HCT116 (cell line): ENCODE measurements at regions not wholly inside any gene's neighbourhood (a gene's known extent, or its start where the extent isn't known, plus 50 kb on each side); places are given as distances from the start of the nearest gene placed in this dataset.

Experiments
- ATAC-seq: fragments of 200-7000 bp; cut with Tn5 transposase; 2 replicates; pipeline ENCODE4 v1.9.1; 2020; ENCODE audit warnings: mild to moderate bottlenecking, moderate library complexity
- BruUV-seq: library from RNA; stranded (reverse); fragments of 400-500 nt; replicated peaks from 2 replicates; lab custom pipeline; 2021; lab: Mats Ljungman, UMichigan
- CTCF ChIA-PET: fragments of 300-600 bp; sonication (Branson Sonifier 250); formaldehyde crosslinking; loops from one replicate; lab custom pipeline; 2021; ENCODE audit warnings: antibody characterized with exemption; lab: Charles Lee
- POLR2A ChIA-PET: fragments of 300-600, 350-600 bp; sonication (Branson Sonifier 250); formaldehyde crosslinking; loops from one replicate; lab custom pipeline; 2021; ENCODE audit warnings: antibody characterized with exemption; lab: Charles Lee
- RAD21 ChIA-PET, 2 experiments: fragments of 300-600 bp; sonication (Branson Sonifier 250); formaldehyde crosslinking; loops; one replicate each; lab custom pipeline; 2023; ENCODE audit warnings: low total read pairs in 2 of 2; ENCODE audit not compliant: uncharacterized antibody in 2 of 2, unreplicated experiment in 2 of 2, low non-redundant PET in 1 of 2; lab: Charles Lee
- DNase-seq: peaks from one replicate; pipeline ENCODE4 v3.0.0-alpha.2; 2010; ENCODE audit warnings: low read depth, low spot score
- H2AFZ ChIP-seq: fragments of 200-600 bp; shearing (Covaris generic), sonication (generic); 2 replicates; pipeline ENCODE4 v1.6.1; 2017; ENCODE audit warnings: low read depth, mixed run types, mixed read lengths, antibody characterized with exemption, low read length; ENCODE audit not compliant: poor library complexity, severe bottlenecking
- H3K27ac ChIP-seq: 2 replicates; pipeline ENCODE4 v1.5.1; 2012; ENCODE audit warnings: low read depth, low read length
- H3K27me3 ChIP-seq: fragments of 200-600 bp; sonication (generic); 2 replicates; pipeline ENCODE4 v1.6.1; 2016; ENCODE audit warnings: mixed run types, low read length, mixed read lengths; ENCODE audit not compliant: insufficient read depth
- H3K36me3 ChIP-seq, 2 experiments: fragments of 200-500 bp in 1 of 2; fragments of 200-600 bp in 1 of 2; sonication (Bioruptor generic) in 1 of 2; sonication (generic) in 1 of 2; 2 replicates each; pipeline versions ENCODE4 v1.5.1 to v1.6.1; 2014 to 2016; ENCODE audit warnings: low read length in 2 of 2, inconsistent platforms in 1 of 2, mixed read lengths in 1 of 2, mixed run types in 1 of 2; ENCODE audit not compliant: insufficient read depth in 2 of 2, control insufficient read depth in 1 of 2
- H3K4me1 ChIP-seq, 2 experiments: fragments of 200-600 bp in 1 of 2; sonication (generic) in 1 of 2; 2 replicates each; pipeline versions ENCODE4 v1.5.1 to v1.6.1; 2012 to 2017; ENCODE audit warnings: low read length in 2 of 2, inconsistent platforms in 1 of 2, mild to moderate bottlenecking in 1 of 2, mixed read lengths in 1 of 2, mixed run types in 1 of 2, moderate library complexity in 1 of 2; ENCODE audit not compliant: insufficient read depth in 2 of 2, control insufficient read depth in 1 of 2
- H3K4me2 ChIP-seq: fragments of 200-600 bp; sonication (generic); 2 replicates; pipeline ENCODE4 v1.6.1; 2017; ENCODE audit warnings: mixed run types, low read length, mixed read lengths
- H3K4me3 ChIP-seq, 2 experiments: fragments of 200-600 bp in 1 of 2; sonication (generic) in 1 of 2; replicated peaks in 1 of 2; 2 replicates each; pipeline ENCODE4 v1.5.1; 2011 to 2016; ENCODE audit warnings: low read length in 2 of 2, control low read depth in 1 of 2, low read depth in 1 of 2, mild to moderate bottlenecking in 1 of 2, mixed read lengths in 1 of 2, mixed run types in 1 of 2
- H3K79me2 ChIP-seq: fragments of 200-600 bp; sonication (generic); 2 replicates; pipeline ENCODE4 v1.6.1; 2017; ENCODE audit warnings: mild to moderate bottlenecking, mixed run types, low read length, moderate library complexity, mixed read lengths; ENCODE audit not compliant: insufficient read depth
- H3K9ac ChIP-seq: fragments of 200-600 bp; sonication (generic); 2 replicates; pipeline ENCODE4 v1.6.1; 2016; ENCODE audit warnings: low read length, mixed read lengths
- H3K9me2 ChIP-seq: fragments of 200-600 bp; sonication (generic), shearing (Covaris generic); 2 replicates; pipeline ENCODE4 v1.6.1; 2017; ENCODE audit warnings: mixed run types, mild to moderate bottlenecking, moderate library complexity; ENCODE audit not compliant: insufficient read depth
- H3K9me3 ChIP-seq, 2 experiments: fragments of 200-500 bp in 1 of 2; fragments of 200-600 bp in 1 of 2; sonication (Bioruptor generic) in 1 of 2; sonication (generic) in 1 of 2; 2 replicates each; pipeline ENCODE4 v1.6.1; 2014 to 2017; ENCODE audit warnings: low read length in 2 of 2, mixed read lengths in 2 of 2, inconsistent platforms in 1 of 2, low read depth in 1 of 2, mild to moderate bottlenecking in 1 of 2, mixed run types in 1 of 2, moderate library complexity in 1 of 2; ENCODE audit not compliant: control insufficient read depth in 1 of 2, insufficient read depth in 1 of 2
- H4K20me1 ChIP-seq: fragments of 200-600 bp; sonication (generic), shearing (Covaris generic); 2 replicates; pipeline ENCODE4 v1.6.1; 2017; ENCODE audit warnings: mixed run types, mild to moderate bottlenecking, moderate library complexity; ENCODE audit not compliant: insufficient read depth
- CBX3 ChIP-seq: IDR thresholded peaks from 2 replicates; pipeline ENCODE4 v1.6.1; 2012; ENCODE audit warnings: low read depth
- CEBPB ChIP-seq: IDR thresholded peaks from 2 replicates; pipeline ENCODE4 v1.6.1; 2012; ENCODE audit warnings: low read depth
- EGR1 ChIP-seq: IDR thresholded peaks from 2 replicates; pipeline ENCODE4 v1.6.1; 2012; ENCODE audit warnings: low read depth
- EZH2 ChIP-seq: fragments of 200-600 bp; sonication (generic); IDR thresholded peaks from 2 replicates; pipeline ENCODE4 v1.6.1; 2017; ENCODE audit warnings: antibody characterized with exemption, mixed run types
- FOSL1 ChIP-seq: IDR thresholded peaks from 2 replicates; pipeline ENCODE4 v1.6.1; 2012; ENCODE audit warnings: low read depth
- JUND ChIP-seq: IDR thresholded peaks from 2 replicates; pipeline ENCODE4 v1.6.1; 2012
- POLR2A ChIP-seq: IDR thresholded peaks from 2 replicates; pipeline ENCODE4 v1.7.0; 2011; ENCODE audit warnings: borderline replicate concordance; ENCODE audit not compliant: insufficient read depth, insufficient read length; ENCODE audit errors: extremely low read depth
- POLR2AphosphoS5 ChIP-seq: IDR thresholded peaks from 2 replicates; pipeline ENCODE4 v1.6.1; 2011; ENCODE audit warnings: mild to moderate bottlenecking, low read depth, low read length, moderate library complexity
- RAD21 ChIP-seq: IDR thresholded peaks from 2 replicates; pipeline ENCODE4 v1.6.1; 2012; ENCODE audit warnings: low read depth, mild to moderate bottlenecking
- SIN3A ChIP-seq: IDR thresholded peaks from 2 replicates; pipeline ENCODE4 v1.6.1; 2012; ENCODE audit warnings: low read depth
- TCF7L2 ChIP-seq: IDR thresholded peaks from 2 replicates; pipeline ENCODE4 v1.7.0; 2011; ENCODE audit warnings: borderline replicate concordance, inconsistent platforms; ENCODE audit not compliant: insufficient read depth, insufficient read length; ENCODE audit errors: extremely low read depth
- YY1 ChIP-seq: IDR thresholded peaks from 2 replicates; pipeline ENCODE4 v1.6.1; 2011; ENCODE audit warnings: low read length, low read depth, moderate library complexity, mild to moderate bottlenecking; ENCODE audit not compliant: insufficient replicate concordance; ENCODE audit errors: extremely low read depth
- ZFX ChIP-seq: fragments of 450-650 bp; IDR thresholded peaks from 2 replicates; pipeline ENCODE4 v1.6.1; 2017
- ZNF274 ChIP-seq: fragments of 200-500 bp; sonication (Bioruptor generic); IDR thresholded peaks from 2 replicates; pipeline ENCODE4 v1.6.1; 2014; ENCODE audit warnings: mild to moderate bottlenecking, low read depth, low read length, inconsistent platforms
- intact Hi-C: fragments of 100-400 bp; cut with micrococcal nuclease; formaldehyde crosslinking; loops from 2 replicates; pipeline ENCODE4 v1.10.0; 2022
- TF ChIP-seq, protein P1 (sequence below): IDR thresholded peaks from 2 replicates; pipeline ENCODE4 v1.6.1; 2011; ENCODE audit warnings: mild to moderate bottlenecking, low read length, moderate library complexity; ENCODE audit not compliant: insufficient replicate concordance; ENCODE audit errors: extremely low read depth
- TF ChIP-seq, protein P2 (sequence below), 3 experiments: fragments of 200-600 bp in 1 of 3; sonication (generic) in 1 of 3; IDR thresholded peaks in 2 of 3; conservative IDR thresholded peaks in 1 of 3; 2 replicates each; pipeline ENCODE4 v1.5.1; 2012 to 2017; ENCODE audit warnings: low read depth in 2 of 3, low read length in 2 of 3, antibody characterized with exemption in 1 of 3, borderline replicate concordance in 1 of 3, control low read depth in 1 of 3, mild to moderate bottlenecking in 1 of 3, mixed read lengths in 1 of 3, mixed run types in 1 of 3, moderate library complexity in 1 of 3; ENCODE audit not compliant: insufficient read depth in 1 of 3

DNA sequence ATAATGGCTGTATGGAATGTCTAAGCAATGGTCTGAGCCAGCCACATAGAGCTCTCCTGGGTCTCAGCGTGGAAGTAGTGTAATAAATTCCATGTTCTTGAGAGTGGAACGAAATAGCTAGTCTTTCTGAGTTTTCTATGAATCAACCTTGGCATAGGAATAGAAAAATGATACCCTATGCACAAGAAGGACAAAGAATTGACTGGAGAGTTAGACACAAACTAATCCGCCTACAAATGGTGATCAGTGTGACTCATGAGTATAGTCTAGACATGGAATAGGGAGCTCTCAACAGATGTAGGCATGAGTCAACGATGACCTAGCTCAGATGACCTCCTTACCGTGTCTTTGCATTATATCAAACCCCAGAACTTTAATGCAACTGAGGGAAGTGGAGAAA is 256.8 kb upstream of the GRIN3A start:
- Histone ChIP-seq H3K36me3 (no peaks in the 10 kb centered on the region), H3K4me2 (no peak overlapping the region), H3K27ac (no peak overlapping the region), H4K20me1 (no peaks in the 10 kb centered on the region), H3K9ac (no peak overlapping the region), H2AFZ (no peak overlapping the region), H3K79me2 (no peaks in the 10 kb centered on the region), H3K27me3 (no peaks in the 10 kb centered on the region), H3K9me2 (no peaks in the 10 kb centered on the region), H3K9me3 (no peaks in the 10 kb centered on the region; a peak in 1 of 4 replicates), H3K4me1 (no peaks in the 10 kb centered on the region), H3K4me3 (no peak overlapping the region)
- BruUV-seq: no TSS peak
- ATAC-seq (no peak), DNase-seq (no peak)
- intact Hi-C loops: no loop called here
- TF ChIP-seq EGR1 (no peak), FOSL1 (no peak), ZFX (no peak), CEBPB (no peak)
- TF ChIP-seq, protein P1, sequence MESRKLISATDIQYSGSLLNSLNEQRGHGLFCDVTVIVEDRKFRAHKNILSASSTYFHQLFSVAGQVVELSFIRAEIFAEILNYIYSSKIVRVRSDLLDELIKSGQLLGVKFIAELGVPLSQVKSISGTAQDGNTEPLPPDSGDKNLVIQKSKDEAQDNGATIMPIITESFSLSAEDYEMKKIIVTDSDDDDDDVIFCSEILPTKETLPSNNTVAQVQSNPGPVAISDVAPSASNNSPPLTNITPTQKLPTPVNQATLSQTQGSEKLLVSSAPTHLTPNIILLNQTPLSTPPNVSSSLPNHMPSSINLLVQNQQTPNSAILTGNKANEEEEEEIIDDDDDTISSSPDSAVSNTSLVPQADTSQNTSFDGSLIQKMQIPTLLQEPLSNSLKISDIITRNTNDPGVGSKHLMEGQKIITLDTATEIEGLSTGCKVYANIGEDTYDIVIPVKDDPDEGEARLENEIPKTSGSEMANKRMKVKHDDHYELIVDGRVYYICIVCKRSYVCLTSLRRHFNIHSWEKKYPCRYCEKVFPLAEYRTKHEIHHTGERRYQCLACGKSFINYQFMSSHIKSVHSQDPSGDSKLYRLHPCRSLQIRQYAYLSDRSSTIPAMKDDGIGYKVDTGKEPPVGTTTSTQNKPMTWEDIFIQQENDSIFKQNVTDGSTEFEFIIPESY: no peak
- POLR2A ChIA-PET: no interaction called here
- RAD21 ChIA-PET: no interaction called here
- CTCF ChIA-PET: no interaction called here

DNA sequence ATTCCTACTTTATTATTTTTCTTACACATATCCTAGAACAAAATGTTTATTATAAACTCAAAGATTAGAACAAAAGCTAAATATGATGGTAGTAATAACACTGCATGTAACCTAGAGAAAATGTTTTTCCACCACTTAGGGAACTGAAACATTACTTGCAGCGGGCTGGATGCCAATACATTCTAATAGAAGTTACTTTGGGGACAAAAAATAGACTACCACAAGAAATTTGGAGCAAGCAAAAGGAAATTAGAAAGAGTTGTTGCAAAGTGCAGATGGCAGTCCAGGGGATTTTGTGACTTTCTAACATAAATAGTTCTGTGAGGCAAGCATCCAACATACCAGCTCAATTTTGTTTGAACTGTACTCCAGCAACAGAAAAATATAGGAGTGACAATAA is 255.3 kb upstream of the GRIN3A start:
- POLR2A ChIA-PET: no interaction called here
- H3K9ac ChIP-seq: no peak overlapping the region
- ATAC-seq (no peak), DNase-seq (no peak)
- H3K27ac ChIP-seq: no peak overlapping the region
- no peaks in the 10 kb centered on the region for H3K79me2 ChIP-seq
- H4K20me1 ChIP-seq: no peaks in the 10 kb centered on the region
- H2AFZ ChIP-seq: no peak overlapping the region
- intact Hi-C loops: no loop called here
- CTCF ChIA-PET: no interaction called here
- H3K27me3 ChIP-seq: no peaks in the 10 kb centered on the region
- RAD21 ChIA-PET: no interaction called here
- H3K9me3 ChIP-seq: no peaks in the 10 kb centered on the region; a peak in 1 of 4 replicates
- no peaks in the 10 kb centered on the region for H3K36me3 ChIP-seq
- H3K4me3 ChIP-seq: no peak overlapping the region
- BruUV-seq: no TSS peak
- H3K4me2 ChIP-seq: no peak overlapping the region
- no peaks in the 10 kb centered on the region for H3K4me1 ChIP-seq
- H3K9me2 ChIP-seq: no peaks in the 10 kb centered on the region
- no peak for TF ChIP-seq POLR2AphosphoS5
- TF ChIP-seq, protein P2, sequence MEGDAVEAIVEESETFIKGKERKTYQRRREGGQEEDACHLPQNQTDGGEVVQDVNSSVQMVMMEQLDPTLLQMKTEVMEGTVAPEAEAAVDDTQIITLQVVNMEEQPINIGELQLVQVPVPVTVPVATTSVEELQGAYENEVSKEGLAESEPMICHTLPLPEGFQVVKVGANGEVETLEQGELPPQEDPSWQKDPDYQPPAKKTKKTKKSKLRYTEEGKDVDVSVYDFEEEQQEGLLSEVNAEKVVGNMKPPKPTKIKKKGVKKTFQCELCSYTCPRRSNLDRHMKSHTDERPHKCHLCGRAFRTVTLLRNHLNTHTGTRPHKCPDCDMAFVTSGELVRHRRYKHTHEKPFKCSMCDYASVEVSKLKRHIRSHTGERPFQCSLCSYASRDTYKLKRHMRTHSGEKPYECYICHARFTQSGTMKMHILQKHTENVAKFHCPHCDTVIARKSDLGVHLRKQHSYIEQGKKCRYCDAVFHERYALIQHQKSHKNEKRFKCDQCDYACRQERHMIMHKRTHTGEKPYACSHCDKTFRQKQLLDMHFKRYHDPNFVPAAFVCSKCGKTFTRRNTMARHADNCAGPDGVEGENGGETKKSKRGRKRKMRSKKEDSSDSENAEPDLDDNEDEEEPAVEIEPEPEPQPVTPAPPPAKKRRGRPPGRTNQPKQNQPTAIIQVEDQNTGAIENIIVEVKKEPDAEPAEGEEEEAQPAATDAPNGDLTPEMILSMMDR (IDR thresholded peaks at IDR 0.05 in 2 of 3, conservative IDR thresholded peaks at IDR 0.05 in 1 of 3; ENCODE audit: borderline replicate concordance in 1 of 3, insufficient read depth in 1 of 3, low read depth in 2 of 3, low read length in 2 of 3): no peak
- TF ChIP-seq CBX3: no peak
- TF ChIP-seq, protein P1: no peak
- no peak for TF ChIP-seq TCF7L2
- TF ChIP-seq JUND: no peak
- TF ChIP-seq SIN3A: no peak
- TF ChIP-seq EZH2: no peak
- TF ChIP-seq EGR1: no peak
- no peak for TF ChIP-seq RAD21
- TF ChIP-seq ZNF274: no peak
- TF ChIP-seq YY1: no peak
- TF ChIP-seq ZFX: no peak
- no peak for TF ChIP-seq POLR2A
